ENCODE measurements at regions not wholly inside any gene's neighbourhood (a gene's known extent, or its start where the extent isn't known, plus 50 kb on each side); places are given as distances from the start of the nearest gene placed in this dataset.
"Not testable (repeated sequence)": the region's sequence is repeated elsewhere in the genome, so short reads cannot be mapped to it uniquely, and the experiment has no call there.

DNA sequence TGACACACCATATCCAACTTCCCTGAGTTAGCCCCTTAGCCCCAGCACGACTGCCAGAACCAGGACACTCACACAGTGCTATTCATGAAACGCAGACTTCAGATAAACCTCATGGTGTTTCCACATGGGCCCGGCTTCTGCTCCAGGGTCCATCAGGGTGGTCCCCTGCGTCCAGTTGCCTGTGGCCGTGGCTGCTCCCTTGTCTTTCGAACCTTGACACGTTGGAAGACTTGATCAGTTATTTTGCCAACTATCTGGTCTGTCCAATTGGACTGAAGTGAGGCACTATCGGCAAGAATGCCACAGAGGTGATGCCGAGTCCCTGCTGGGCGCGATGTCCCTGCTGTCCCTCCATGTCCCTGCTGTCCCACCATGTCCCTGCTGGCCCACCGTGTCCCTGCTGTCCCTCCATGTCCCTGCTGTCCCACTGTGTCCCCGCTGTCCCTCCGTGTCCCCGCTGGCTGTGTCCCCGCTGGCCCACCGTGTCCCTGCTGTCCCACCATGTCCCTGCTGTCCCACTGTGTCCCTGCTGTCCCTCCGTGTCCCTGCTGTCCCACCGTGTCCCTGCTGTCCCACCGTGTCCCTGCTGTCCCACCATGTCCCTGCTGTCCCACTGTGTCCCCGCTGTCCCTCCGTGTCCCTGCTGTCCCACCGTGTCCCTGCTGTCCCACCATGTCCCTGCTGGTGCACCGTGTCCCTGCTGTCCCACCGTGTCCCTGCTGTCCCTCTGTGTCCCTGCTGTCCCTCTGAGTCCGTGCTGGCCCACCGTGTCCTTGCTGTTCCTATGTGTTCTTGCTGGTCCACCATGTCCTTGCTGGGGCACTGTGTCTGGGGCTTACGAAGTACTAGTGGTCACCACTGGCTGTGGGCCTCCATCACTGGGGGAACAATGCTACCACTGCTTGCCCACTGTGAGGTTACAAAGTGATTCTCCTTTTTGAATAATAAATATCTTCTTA lies 251.4 kb downstream of the DLL1 start:
- H3K27ac ChIP-seq (ENCODE audit: low read depth in 2 of 2, low read length in 1 of 2), result no peak overlapping the region
- no peaks in the 10 kb centered on the region for H3K27me3 ChIP-seq (ENCODE audit: control insufficient read depth in 1 of 2, insufficient read depth in 2 of 2, low read length in 2 of 2)
- 81 to 84% methylated on average over 25 to 28 of the region's 28 CpGs for WGBS, 2 donors
- no peaks in the 10 kb centered on the region for H3K4me1 ChIP-seq (ENCODE audit: control insufficient read depth in 2 of 2, insufficient read depth in 2 of 2, low read length in 1 of 2)
- no peaks in the 10 kb centered on the region for H3K36me3 ChIP-seq (ENCODE audit: control insufficient read depth in 2 of 2, insufficient read depth in 2 of 2, low read length in 1 of 2)
- no peak overlapping the region for H3K4me3 ChIP-seq (ENCODE audit: low read depth in 1 of 2, low read length in 2 of 2)
- H3K9me3 ChIP-seq (ENCODE audit: control insufficient read depth in 2 of 2, insufficient read depth in 1 of 2, low read depth in 1 of 2, low read length in 1 of 2), result peaks cover 3 to 7% of the 10 kb centered on the region in 2 donors

DNA sequence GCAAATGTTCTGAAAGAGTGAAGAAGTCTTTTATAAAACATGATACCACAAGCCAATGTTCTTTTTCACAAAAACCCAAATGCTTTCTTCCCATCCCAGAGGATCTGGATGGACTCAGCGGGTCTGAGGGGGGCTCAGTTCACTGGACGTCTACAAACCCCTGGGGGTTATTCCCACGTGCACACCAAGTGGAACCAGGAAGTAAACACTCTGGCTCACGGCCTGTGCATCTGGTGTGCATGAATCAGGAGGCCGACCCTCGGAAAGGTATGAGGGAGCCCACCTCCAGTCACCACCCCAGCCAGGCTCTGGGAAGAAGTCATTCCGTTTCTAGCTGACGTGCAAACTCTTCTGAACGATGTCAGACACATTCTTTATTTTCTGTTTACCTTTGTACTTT lies 252.2 kb downstream of the DLL1 start:
- Histone ChIP-seq H3K4me1 (ENCODE audit: control insufficient read depth in 2 of 2, insufficient read depth in 2 of 2, low read length in 1 of 2) (no peaks in the 10 kb centered on the region), H3K36me3 (ENCODE audit: control insufficient read depth in 2 of 2, insufficient read depth in 2 of 2, low read length in 1 of 2) (no peaks in the 10 kb centered on the region), H3K4me3 (ENCODE audit: low read depth in 1 of 2, low read length in 2 of 2) (no peak overlapping the region), H3K27ac (ENCODE audit: low read depth in 2 of 2, low read length in 1 of 2) (no peak overlapping the region), H3K9me3 (ENCODE audit: control insufficient read depth in 2 of 2, insufficient read depth in 1 of 2, low read depth in 1 of 2, low read length in 1 of 2) (peaks cover 4 to 7% of the 10 kb centered on the region in 2 donors), H3K27me3 (ENCODE audit: control insufficient read depth in 1 of 2, insufficient read depth in 2 of 2, low read length in 2 of 2) (no peaks in the 10 kb centered on the region)
- WGBS, 2 donors, result 59 to 66% methylated on average over 9 of the region's 9 CpGs

DNA sequence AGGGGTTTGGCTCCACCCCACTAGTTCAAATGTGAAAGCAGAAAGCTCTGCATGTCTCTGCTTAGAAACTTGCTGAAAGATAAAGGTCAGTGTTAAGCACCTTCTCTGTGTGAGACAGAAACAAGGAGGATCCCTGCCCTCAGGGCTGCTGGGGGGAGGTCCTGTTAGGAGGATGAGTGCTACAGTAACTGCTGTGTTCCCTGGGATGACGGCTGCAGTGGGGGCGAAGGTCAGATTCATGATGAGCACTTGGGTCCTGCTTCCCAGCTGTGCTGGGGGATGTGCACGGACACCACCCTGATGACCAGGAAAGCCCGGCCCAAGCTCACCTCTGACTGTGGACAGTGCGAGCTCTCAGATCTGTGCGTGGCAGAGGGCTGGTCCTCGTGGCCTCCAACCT lies 252.6 kb downstream of the DLL1 start:
- no peak overlapping the region for H3K4me3 ChIP-seq (ENCODE audit: low read depth in 1 of 2, low read length in 2 of 2)
- no peaks in the 10 kb centered on the region for H3K36me3 ChIP-seq (ENCODE audit: control insufficient read depth in 2 of 2, insufficient read depth in 2 of 2, low read length in 1 of 2)
- H3K27ac ChIP-seq (ENCODE audit: low read depth in 2 of 2, low read length in 1 of 2), result peak overlapping the region in 1 of 2 donors; percentile 38
- 75 to 76% methylated on average over 7 of the region's 7 CpGs for WGBS, 2 donors
- H3K4me1 ChIP-seq (ENCODE audit: control insufficient read depth in 2 of 2, insufficient read depth in 2 of 2, low read length in 1 of 2), result no peaks in the 10 kb centered on the region
- H3K27me3 ChIP-seq (ENCODE audit: control insufficient read depth in 1 of 2, insufficient read depth in 2 of 2, low read length in 2 of 2), result no peaks in the 10 kb centered on the region
- peaks cover 8 to 11% of the 10 kb centered on the region in 2 donors for H3K9me3 ChIP-seq (ENCODE audit: control insufficient read depth in 2 of 2, insufficient read depth in 1 of 2, low read depth in 1 of 2, low read length in 1 of 2)

- no peak overlapping the region for H3K4me3 ChIP-seq (ENCODE audit: low read depth in 1 of 2, low read length in 2 of 2)
- peak overlapping the region; percentile 48 to 65 for H3K27ac ChIP-seq (ENCODE audit: low read depth in 2 of 2, low read length in 1 of 2)
- 69 to 72% methylated on average over 15 of the region's 15 CpGs for WGBS, 2 donors
- H3K4me1 ChIP-seq (ENCODE audit: control insufficient read depth in 2 of 2, insufficient read depth in 2 of 2, low read length in 1 of 2), result no peaks in the 10 kb centered on the region
- peaks cover 8 to 12% of the 10 kb centered on the region in 2 donors for H3K9me3 ChIP-seq (ENCODE audit: control insufficient read depth in 2 of 2, insufficient read depth in 1 of 2, low read depth in 1 of 2, low read length in 1 of 2)
- no peaks in the 10 kb centered on the region for H3K27me3 ChIP-seq (ENCODE audit: control insufficient read depth in 1 of 2, insufficient read depth in 2 of 2, low read length in 2 of 2)
- H3K36me3 ChIP-seq (ENCODE audit: control insufficient read depth in 2 of 2, insufficient read depth in 2 of 2, low read length in 1 of 2), result no peaks in the 10 kb centered on the region
Measured at GRCh38 chr6:170037541-170038250, 253.2 kb downstream of the DLL1 start.

DNA sequence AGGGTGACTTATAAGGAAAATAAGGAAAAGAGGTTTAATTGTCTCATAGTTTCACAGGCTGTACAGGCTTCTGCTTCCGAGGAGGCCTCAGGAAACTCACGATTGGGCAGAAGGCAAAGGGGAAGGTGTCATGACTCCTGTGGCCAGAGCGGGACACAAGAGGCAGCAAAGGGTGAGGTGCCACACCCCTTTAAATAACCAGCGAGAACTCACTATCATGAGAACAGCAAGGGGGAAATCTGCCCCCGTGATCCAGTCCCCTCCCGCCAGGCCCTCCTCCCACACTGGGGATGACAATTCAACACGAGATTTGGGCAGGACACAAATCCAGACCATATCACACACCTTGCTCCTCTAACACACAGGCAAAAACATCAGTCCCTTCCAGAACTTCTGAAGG lies 254.0 kb downstream of the DLL1 start:
- H3K27ac ChIP-seq (ENCODE audit: low read depth in 2 of 2, low read length in 1 of 2), result no peak overlapping the region
- peaks cover 8 to 12% of the 10 kb centered on the region in 2 donors for H3K9me3 ChIP-seq (ENCODE audit: control insufficient read depth in 2 of 2, insufficient read depth in 1 of 2, low read depth in 1 of 2, low read length in 1 of 2)
- 76 to 84% methylated on average over 7 of the region's 7 CpGs for WGBS, 2 donors
- H3K27me3 ChIP-seq (ENCODE audit: control insufficient read depth in 1 of 2, insufficient read depth in 2 of 2, low read length in 2 of 2), result no peaks in the 10 kb centered on the region
- no peaks in the 10 kb centered on the region for H3K36me3 ChIP-seq (ENCODE audit: control insufficient read depth in 2 of 2, insufficient read depth in 2 of 2, low read length in 1 of 2)
- no peaks in the 10 kb centered on the region for H3K4me1 ChIP-seq (ENCODE audit: control insufficient read depth in 2 of 2, insufficient read depth in 2 of 2, low read length in 1 of 2)
- no peak overlapping the region for H3K4me3 ChIP-seq (ENCODE audit: low read depth in 1 of 2, low read length in 2 of 2)

DNA sequence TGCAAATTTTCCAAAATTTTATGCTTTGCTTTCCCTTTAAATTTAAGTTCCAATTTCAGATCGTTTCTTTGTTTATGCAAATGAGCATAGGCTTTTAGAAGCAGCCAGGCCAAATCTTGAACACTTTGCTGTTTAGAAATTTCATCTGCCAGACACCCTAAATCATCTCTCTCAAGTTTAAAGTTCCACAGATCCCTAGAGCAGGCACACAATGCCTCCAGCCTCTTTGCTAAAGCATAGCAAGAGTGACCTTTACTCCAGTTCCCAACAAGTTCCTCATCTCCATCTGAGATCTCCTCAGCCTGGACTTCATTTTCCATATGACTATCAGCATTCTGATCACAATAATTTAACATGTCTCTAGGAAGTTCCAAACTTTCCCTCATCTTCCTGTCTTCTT lies 254.5 kb downstream of the DLL1 start:
- 25 to 35% methylated on average over 1 of the region's 1 CpG for WGBS, 2 donors
- H3K27ac ChIP-seq (ENCODE audit: low read depth in 2 of 2, low read length in 1 of 2); H3K4me3 ChIP-seq (ENCODE audit: low read depth in 1 of 2, low read length in 2 of 2); H3K27me3 ChIP-seq (ENCODE audit: control insufficient read depth in 1 of 2, insufficient read depth in 2 of 2, low read length in 2 of 2); H3K36me3 ChIP-seq (ENCODE audit: control insufficient read depth in 2 of 2, insufficient read depth in 2 of 2, low read length in 1 of 2); H3K4me1 ChIP-seq (ENCODE audit: control insufficient read depth in 2 of 2, insufficient read depth in 2 of 2, low read length in 1 of 2): not testable (repeated sequence)
- H3K9me3 ChIP-seq (ENCODE audit: control insufficient read depth in 2 of 2, insufficient read depth in 1 of 2, low read depth in 1 of 2, low read length in 1 of 2), result peaks cover 8 to 12% of the 10 kb centered on the region in 2 donors

DNA sequence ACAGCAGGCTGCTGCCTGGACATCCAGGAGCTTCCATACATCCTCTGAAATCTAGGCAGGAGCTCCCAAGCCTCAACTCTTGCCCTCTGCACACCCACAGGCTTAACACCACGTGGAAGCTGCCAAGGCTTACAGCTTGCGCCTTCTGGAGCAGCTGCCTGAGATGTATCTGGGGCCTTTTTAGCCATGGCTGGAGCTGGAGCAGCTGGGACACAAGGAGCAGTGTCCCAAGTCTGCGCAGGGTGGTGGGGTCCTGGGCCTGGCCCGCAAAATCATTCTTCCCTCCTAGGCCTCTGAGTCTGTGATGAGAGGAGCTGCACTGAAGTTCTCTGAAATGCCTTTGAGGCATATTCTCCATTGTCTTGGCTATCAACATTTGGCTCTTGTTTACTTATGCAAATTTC lies 255.0 kb downstream of the DLL1 start:
- Histone ChIP-seq H3K27me3 (ENCODE audit: control insufficient read depth in 1 of 2, insufficient read depth in 2 of 2, low read length in 2 of 2) (no peaks in the 10 kb centered on the region), H3K36me3 (ENCODE audit: control insufficient read depth in 2 of 2, insufficient read depth in 2 of 2, low read length in 1 of 2) (no peaks in the 10 kb centered on the region), H3K9me3 (ENCODE audit: control insufficient read depth in 2 of 2, insufficient read depth in 1 of 2, low read depth in 1 of 2, low read length in 1 of 2) (peaks cover 8 to 12% of the 10 kb centered on the region in 2 donors), H3K27ac (ENCODE audit: low read depth in 2 of 2, low read length in 1 of 2) (no peak overlapping the region), H3K4me3 (ENCODE audit: low read depth in 1 of 2, low read length in 2 of 2) (no peak overlapping the region), H3K4me1 (ENCODE audit: control insufficient read depth in 2 of 2, insufficient read depth in 2 of 2, low read length in 1 of 2) (peaks cover 0 to under 1% of the 10 kb centered on the region in 2 donors)
- WGBS, 2 donors, result 65 to 93% methylated on average over 4 of the region's 4 CpGs

DNA sequence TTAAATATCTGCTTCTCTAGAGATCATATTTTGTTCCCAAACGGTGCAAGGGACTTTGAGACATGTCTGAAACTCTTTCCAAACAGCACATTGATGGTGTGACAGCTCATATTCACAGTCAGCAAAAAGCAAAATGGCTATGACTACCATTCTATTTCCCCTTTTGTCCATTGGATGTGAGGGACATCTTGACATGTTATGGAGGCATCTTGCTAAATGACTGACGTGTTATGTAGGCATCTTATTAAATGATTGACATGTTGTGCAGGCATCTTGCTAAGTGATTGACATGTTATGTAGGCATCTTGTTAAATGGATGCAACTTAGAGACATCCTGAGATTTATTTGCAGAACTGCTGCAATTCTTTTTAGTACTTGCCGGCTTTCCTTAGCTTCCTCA lies 255.8 kb downstream of the DLL1 start:
- H3K4me3 ChIP-seq (ENCODE audit: low read depth in 1 of 2, low read length in 2 of 2), result no peak overlapping the region
- no peaks in the 10 kb centered on the region for H3K27me3 ChIP-seq (ENCODE audit: control insufficient read depth in 1 of 2, insufficient read depth in 2 of 2, low read length in 2 of 2)
- no peaks in the 10 kb centered on the region for H3K36me3 ChIP-seq (ENCODE audit: control insufficient read depth in 2 of 2, insufficient read depth in 2 of 2, low read length in 1 of 2)
- H3K9me3 ChIP-seq (ENCODE audit: control insufficient read depth in 2 of 2, insufficient read depth in 1 of 2, low read depth in 1 of 2, low read length in 1 of 2), result peaks cover 8 to 12% of the 10 kb centered on the region in 2 donors
- H3K4me1 ChIP-seq (ENCODE audit: control insufficient read depth in 2 of 2, insufficient read depth in 2 of 2, low read length in 1 of 2), result peaks cover 3 to 4% of the 10 kb centered on the region in 2 donors
- no peak overlapping the region for H3K27ac ChIP-seq (ENCODE audit: low read depth in 2 of 2, low read length in 1 of 2)
- WGBS, 2 donors, result 91% methylated on average over 3 of the region's 3 CpGs

GRCh38 chr6:170034294-170034693 lies 256.6 kb downstream of the DLL1 start:
- Histone ChIP-seq H3K4me3 (ENCODE audit: low read depth in 1 of 2, low read length in 2 of 2) (no peak overlapping the region), H3K27me3 (ENCODE audit: control insufficient read depth in 1 of 2, insufficient read depth in 2 of 2, low read length in 2 of 2) (no peaks in the 10 kb centered on the region), H3K36me3 (ENCODE audit: control insufficient read depth in 2 of 2, insufficient read depth in 2 of 2, low read length in 1 of 2) (no peaks in the 10 kb centered on the region), H3K27ac (ENCODE audit: low read depth in 2 of 2, low read length in 1 of 2) (no peak overlapping the region), H3K4me1 (ENCODE audit: control insufficient read depth in 2 of 2, insufficient read depth in 2 of 2, low read length in 1 of 2) (peaks cover 3 to 4% of the 10 kb centered on the region in 2 donors), H3K9me3 (ENCODE audit: control insufficient read depth in 2 of 2, insufficient read depth in 1 of 2, low read depth in 1 of 2, low read length in 1 of 2) (peaks cover 8 to 12% of the 10 kb centered on the region in 2 donors)
- WGBS, 2 donors, result 61% methylated on average over 12 of the region's 12 CpGs

Measured in esophagus (tissue), 2 donors.